GM19328 (cell line): ENCODE measurements at regions not wholly inside any gene's neighbourhood (a gene's known extent, or its start where the extent isn't known, plus 50 kb on each side); places are given as distances from the start of the nearest gene placed in this dataset.

Source experiments
- ATAC-seq: cut with Tn5 transposase; IDR thresholded peaks from one replicate; pipeline ENCODE4 v1.9.1; 2021; ENCODE audit warnings: mild to moderate bottlenecking, moderate library complexity; ENCODE audit not compliant: unreplicated experiment

- no peak for ATAC-seq
Observed at GRCh38 chr5:122718611-122719010, 56.3 kb upstream of the SNX2 start.

- ATAC-seq, result no peak
Observed at GRCh38 chr5:122719991-122720746, 54.7 kb upstream of the SNX2 start.

- ATAC-seq, result no peak
Observed at GRCh38 chr5:122721127-122721526, 53.8 kb upstream of the SNX2 start.

GRCh38 chr5:122722341-122722740, 52.5 kb upstream of the SNX2 start:
- ATAC-seq, result no peak

GRCh38 chr5:122723606-122724352, 51.1 kb upstream of the SNX2 start:
- ATAC-seq, result peak; percentile 83
